ENCODE measurements at regions not wholly inside any gene's neighbourhood (a gene's known extent, or its start where the extent isn't known, plus 50 kb on each side); places are given as distances from the start of the nearest gene placed in this dataset.
A peak's percentile ranks its signal among the peaks of the same experiment; 100 is the strongest.

GRCh38 chr5:30098940-30099339 is 1094.5 kb upstream of the CDH6 start:
- DNase-seq = no peak

GRCh38 chr5:30092548-30092947 is 1100.9 kb upstream of the CDH6 start:
- DNase-seq = no peak

DNA sequence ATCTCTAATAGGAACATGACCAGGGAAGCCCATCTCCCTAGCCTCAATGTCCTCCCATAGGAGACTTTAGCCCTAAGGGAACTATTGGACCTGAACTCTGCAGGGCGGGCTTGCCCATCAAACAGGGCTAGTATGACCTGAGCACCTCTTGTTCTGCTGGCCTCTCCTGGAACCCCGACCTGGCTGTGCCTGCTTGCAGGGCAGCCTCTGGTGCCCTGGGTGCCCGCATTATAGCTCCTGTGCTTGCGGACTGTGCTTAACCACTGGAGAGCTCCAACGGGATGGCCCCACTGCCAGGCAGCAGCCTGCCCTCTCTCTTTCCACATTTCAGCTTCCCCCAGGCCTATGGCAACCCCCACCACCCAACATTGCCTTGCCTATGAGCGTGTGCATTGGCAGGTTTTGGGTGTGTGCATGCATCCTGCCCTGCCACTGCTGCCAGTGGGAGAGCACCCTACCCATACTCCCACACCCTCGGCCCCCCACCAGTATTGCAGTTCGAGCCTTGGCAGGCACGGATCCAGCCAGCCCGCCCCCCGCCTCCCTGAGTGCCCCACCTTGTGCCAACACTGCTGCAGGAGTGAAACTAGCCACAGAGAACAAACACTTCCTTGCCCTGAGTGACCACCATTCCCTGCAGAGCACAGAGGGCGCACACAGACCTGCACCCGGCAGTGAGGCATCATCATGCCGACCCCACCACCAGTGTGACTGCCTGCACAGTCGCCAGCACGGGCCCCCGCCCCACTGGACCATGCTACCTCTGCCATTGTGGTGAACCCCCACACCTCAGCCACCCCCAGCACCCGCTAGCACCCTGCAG is 1123.8 kb upstream of the CDH6 start:
- DNase-seq = no peak

- no peak for DNase-seq
Observed at GRCh38 chr5:30063503-30063902, 1130.0 kb upstream of the CDH6 start.

- no peak for DNase-seq
Observed at GRCh38 chr5:30051976-30052375, 1141.5 kb upstream of the CDH6 start.

DNA sequence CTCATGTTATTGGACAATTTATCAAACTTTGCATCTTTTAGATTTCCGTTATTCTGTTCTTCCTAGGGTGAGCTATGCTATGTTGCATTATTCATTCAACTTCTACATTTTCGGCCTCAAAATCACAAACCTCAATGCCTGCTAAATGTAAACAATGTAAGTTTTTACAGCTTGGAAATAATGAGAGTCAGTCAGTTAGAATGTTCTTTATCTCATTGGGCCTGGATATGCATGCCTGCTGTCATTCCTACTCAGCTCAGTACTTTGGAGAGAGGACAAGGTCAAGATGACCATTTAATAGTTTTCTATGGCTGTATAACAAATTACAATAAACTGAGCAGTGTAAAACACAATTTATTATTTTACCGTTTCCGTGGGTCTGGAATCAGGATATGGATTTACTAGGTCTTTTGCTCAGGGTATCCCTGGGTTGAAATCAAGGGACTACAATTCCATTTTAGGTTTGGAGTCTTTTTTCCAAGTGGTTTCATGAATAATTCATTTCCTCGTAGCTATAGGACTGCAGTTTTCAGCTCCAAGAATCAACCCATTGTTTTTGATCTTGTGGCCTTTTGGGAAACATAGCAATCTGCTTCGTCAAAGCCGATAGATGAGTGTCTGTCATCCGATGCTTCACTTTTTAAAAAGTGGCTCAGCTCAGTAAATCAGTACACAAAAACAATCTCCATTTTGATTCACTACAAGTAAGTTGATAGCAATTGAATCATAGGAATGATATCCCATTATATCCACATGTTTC is 1143.2 kb upstream of the CDH6 start:
- DNase-seq = no peak

DNA sequence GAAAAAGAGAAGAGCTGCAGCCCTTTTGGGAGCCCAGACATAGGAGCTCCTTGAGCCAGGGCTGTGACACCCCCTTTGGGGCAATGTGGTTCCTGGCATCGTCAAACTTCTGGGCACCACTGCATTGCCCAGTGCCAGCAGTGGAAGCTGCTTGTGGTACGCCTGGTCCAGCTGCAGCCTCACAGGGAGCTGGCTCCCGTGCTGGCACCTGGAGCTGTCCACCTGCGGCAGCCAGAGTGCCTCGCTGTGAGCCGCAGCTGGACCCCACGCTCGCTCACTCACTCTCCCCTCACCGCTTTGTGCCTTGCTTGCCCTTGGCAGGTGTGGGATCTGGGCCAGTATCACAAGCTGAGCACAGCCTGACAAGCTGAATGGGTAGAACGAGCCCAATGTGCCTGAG is 1150.8 kb upstream of the CDH6 start:
- DNase-seq = no peak

DNA sequence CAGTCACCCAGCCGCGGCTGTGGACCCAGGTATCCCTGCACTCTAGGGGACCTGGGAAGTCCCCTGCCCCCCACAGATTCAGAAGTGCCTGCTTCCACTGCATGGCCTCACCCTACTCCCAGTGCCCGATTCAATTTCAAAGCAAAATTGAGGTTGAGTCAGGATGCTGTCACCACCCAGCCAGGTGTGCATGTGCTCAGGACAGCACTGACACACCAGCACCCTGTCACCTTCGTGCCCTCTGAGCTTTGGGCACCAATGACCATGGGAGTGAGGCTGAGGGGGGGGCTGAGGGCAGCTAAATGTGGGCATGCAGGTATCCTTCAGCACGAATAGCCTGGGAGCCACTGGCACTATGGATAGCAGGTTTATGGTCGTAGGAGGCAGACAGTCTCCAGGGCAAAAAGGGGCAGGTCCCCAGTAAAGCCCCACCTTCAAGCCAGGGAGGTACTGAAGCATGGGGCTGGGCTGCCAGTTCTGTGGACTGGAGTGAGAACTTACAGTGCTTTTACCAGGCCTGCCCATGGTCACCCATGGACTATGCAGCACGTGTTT is 1151.6 kb upstream of the CDH6 start:
- DNase-seq = no peak

DNA sequence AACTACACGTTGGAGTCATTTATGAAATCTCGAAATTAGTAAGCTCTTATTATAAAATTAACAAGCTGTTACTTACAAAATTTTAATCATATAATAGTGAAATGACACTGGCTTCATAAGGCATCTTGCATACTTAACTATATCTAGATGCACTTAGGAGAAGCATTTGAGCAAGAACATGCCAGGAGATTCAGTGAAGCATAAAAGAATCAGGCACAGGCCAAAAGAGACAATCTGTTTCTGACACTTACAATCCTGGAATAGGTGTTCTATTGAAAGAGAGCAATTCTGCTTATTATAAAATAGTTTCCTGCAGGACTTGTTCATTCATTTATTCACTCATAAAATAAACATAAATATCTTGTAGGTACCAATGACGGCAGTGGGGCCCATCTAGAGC is 1152.2 kb upstream of the CDH6 start:
- no peak for DNase-seq

DNA sequence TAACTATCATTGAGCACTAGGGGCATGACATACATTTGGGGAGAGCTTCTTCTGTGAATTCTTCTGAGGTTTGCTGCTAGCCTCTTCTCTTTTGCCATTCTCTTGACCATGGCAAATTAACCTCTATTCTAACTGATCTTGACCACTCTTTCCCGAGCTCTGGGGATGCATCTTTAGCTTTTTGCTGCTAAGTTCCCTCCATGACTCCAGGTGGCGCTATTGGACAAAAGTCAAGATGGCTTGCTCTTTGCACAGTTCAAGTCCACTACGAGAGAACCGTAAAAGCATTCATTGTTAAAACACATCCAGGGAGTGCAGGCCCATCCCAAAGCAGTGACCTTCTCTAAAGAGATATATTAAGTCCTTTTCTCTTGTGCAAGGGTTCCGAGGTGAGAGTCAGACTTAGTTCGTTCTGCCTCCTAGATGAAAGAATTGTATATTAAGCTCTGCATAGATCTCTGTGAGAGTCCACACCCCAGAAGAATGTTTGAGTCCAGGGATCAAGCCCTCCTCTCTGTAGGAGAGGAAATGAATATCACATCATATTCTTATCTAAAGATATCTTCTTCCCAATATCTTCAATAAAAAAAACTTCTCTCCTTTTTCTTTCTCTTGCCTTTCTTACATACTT is 1152.9 kb upstream of the CDH6 start:
- peak in 29 of 51 donors; percentile 1 to 65 (median 13) for DNase-seq

- DNase-seq = no peak
Observed at GRCh38 chr5:30039379-30039778, 1154.1 kb upstream of the CDH6 start.

GRCh38 chr5:30034870-30035269 is 1158.6 kb upstream of the CDH6 start:
- DNase-seq = no peak

- no peak for DNase-seq
Observed at GRCh38 chr5:30030101-30030500, 1163.4 kb upstream of the CDH6 start.

- no peak for DNase-seq
Observed at GRCh38 chr5:30001826-30002225, 1191.7 kb upstream of the CDH6 start.

- DNase-seq = no peak
Observed at GRCh38 chr5:30000231-30000630, 1193.3 kb upstream of the CDH6 start.

DNA sequence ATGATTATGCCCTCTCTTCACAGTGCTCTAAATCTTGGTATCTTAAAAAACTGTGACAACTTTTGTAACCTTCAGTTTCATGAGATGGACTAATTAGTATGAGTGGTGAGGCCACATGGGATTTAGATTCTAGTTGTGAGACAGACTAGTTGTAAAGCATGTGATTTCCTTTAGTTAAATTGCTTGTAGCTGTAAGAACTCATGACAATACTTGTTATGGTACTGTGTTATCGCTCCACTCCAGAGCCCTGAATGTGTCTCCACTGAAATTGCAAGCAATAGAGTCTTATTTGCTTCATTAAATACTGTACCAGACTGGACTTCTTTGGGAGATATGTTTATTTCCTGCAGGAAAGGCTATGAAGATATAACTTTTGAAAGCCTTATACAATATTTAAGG is 1198.3 kb upstream of the CDH6 start:
- DNase-seq = no peak

DNA sequence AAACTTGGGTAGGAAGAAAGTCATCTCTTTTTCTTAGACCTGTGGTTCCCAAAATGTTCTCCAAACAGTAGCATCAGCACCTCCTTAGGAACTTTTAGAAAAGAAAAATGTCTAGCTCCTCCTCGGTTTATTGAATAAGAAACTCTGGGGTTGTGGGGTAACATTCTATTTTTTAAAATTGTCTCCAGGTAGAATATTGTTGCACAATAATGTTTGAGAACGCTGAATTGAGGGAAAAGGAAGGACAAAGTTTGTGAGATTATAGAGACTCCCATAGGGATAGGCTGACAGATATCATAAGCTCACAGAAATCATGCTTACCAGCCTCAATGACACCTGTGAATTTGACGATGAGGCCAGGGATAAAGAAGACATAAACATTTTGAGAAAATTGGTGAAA is 1199.0 kb upstream of the CDH6 start:
- no peak for DNase-seq

DNA sequence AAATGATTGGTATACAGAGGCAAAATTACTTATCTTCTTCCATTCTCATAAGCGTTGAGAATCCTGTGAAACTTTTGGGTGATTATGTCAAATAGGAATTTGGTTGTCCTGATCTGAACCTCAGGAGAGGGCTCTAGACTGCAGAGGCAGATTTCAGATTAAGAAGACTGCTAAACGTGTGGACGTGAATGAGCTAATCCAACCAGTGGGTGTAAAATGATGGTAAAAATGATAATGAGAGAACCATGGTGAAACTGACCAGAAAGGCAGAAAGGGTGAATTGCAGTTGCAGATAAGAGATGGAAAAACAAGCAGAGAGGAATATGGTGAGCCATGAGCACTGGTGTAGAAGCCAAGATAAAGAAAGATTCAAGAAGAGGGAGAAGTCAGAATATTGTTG is 1200.2 kb upstream of the CDH6 start:
- DNase-seq = no peak

DNA sequence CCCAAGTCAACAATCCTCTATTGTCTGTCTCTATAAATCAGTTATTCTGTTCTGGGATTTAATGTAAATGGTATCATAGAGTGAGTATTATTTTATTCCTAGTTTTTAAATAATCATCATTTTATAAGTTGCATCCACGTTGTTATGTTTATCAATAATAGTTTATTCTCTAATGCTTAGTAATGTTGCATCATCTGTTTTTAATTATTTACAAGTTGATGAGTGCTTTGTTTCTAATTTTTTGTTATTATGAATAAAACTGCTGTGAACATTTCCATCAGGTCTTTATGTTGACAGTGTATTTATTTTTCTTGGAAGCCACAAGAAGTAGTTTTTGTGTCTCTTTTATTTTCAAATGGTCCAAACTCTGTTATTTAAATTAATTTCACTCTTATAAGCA is 1201.2 kb upstream of the CDH6 start:
- DNase-seq = no peak

GRCh38 chr5:29990681-29991080 is 1202.8 kb upstream of the CDH6 start:
- no peak for DNase-seq

GRCh38 chr5:29984156-29984540 is 1209.3 kb upstream of the CDH6 start:
- no peak for DNase-seq

DNA sequence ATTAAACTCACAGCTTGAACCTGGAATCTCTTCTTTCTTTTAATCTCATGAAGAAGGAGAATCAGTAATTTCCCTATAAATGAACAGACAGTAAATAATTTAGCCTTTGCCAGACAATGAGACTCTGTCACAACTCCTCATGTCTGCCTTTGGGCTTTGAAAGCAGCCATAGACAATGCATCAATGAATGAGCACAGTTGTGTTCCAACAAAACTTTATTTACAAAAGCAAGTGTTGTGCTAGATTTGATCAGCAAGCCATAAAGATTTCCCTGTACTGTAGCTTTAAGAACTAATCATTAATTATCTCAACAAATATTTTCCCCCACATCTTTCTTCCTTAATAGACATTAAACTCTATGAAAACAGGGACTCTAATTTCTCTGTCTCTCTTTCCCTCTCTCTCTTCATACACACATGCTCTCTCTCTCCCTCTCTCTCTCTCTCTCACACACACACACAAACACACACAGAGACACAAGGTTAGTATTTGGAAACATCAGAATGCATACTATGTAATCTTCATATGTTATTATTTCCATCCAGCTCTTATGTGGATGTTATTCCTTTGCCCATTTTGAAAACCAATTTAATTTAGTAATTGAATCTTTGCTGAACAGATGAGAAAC is 1209.8 kb upstream of the CDH6 start:
- DNase-seq = no peak
